ENCODE measurements at regions not wholly inside any gene's neighbourhood (a gene's known extent, or its start where the extent isn't known, plus 50 kb on each side); places are given as distances from the start of the nearest gene placed in this dataset.

- TF ChIP-seq, protein P1, sequence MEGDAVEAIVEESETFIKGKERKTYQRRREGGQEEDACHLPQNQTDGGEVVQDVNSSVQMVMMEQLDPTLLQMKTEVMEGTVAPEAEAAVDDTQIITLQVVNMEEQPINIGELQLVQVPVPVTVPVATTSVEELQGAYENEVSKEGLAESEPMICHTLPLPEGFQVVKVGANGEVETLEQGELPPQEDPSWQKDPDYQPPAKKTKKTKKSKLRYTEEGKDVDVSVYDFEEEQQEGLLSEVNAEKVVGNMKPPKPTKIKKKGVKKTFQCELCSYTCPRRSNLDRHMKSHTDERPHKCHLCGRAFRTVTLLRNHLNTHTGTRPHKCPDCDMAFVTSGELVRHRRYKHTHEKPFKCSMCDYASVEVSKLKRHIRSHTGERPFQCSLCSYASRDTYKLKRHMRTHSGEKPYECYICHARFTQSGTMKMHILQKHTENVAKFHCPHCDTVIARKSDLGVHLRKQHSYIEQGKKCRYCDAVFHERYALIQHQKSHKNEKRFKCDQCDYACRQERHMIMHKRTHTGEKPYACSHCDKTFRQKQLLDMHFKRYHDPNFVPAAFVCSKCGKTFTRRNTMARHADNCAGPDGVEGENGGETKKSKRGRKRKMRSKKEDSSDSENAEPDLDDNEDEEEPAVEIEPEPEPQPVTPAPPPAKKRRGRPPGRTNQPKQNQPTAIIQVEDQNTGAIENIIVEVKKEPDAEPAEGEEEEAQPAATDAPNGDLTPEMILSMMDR (IDR thresholded peaks at IDR 0.05) = no peak
- TF ChIP-seq EP300 (IDR thresholded peaks at IDR 0.05) (no peak), POLR2AphosphoS5 (IDR thresholded peaks at IDR 0.05) (no peak), POLR2A (IDR thresholded peaks at IDR 0.05) (no peak)
Observed at GRCh38 chr6:101000341-101000740, 119.2 kb upstream of the ASCC3 start.
